ENCODE measurements at regions not wholly inside any gene's neighbourhood (a gene's known extent, or its start where the extent isn't known, plus 50 kb on each side); places are given as distances from the start of the nearest gene placed in this dataset.

DNA sequence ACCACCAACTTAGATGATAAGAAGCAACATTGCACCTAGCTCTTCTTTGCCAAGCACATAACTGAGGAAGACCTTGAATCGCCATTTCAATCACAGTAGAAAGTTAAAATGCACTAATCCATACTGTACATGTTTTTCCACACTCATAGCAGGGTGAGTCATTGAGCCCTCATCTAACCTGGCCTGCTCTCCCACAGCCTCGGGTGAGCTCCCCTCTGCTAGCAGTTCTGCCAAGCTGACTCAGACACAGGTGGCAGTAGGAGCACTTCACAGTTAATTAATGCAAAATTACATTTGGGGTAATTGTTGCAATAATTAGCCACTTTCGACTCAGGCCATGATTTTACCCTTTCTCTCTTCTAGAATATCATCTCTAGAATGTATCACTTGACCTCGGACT is 1632.8 kb upstream of the CELF4 start:
- TF ChIP-seq FOXP2 (optimal IDR thresholded peaks at IDR 0.05; ENCODE audit: borderline replicate concordance, extremely low read depth, extremely low read length, insufficient read depth) (no peak), POLR2AphosphoS5 (IDR thresholded peaks at IDR 0.05; ENCODE audit: low read depth, low read length) (no peak), TAF1 (IDR thresholded peaks at IDR 0.05; ENCODE audit: borderline replicate concordance, insufficient read depth, low read length) (no peak), SIN3A (IDR thresholded peaks at IDR 0.05; ENCODE audit: borderline replicate concordance, insufficient read depth, low read length) (no peak)
- TF ChIP-seq, protein P1, sequence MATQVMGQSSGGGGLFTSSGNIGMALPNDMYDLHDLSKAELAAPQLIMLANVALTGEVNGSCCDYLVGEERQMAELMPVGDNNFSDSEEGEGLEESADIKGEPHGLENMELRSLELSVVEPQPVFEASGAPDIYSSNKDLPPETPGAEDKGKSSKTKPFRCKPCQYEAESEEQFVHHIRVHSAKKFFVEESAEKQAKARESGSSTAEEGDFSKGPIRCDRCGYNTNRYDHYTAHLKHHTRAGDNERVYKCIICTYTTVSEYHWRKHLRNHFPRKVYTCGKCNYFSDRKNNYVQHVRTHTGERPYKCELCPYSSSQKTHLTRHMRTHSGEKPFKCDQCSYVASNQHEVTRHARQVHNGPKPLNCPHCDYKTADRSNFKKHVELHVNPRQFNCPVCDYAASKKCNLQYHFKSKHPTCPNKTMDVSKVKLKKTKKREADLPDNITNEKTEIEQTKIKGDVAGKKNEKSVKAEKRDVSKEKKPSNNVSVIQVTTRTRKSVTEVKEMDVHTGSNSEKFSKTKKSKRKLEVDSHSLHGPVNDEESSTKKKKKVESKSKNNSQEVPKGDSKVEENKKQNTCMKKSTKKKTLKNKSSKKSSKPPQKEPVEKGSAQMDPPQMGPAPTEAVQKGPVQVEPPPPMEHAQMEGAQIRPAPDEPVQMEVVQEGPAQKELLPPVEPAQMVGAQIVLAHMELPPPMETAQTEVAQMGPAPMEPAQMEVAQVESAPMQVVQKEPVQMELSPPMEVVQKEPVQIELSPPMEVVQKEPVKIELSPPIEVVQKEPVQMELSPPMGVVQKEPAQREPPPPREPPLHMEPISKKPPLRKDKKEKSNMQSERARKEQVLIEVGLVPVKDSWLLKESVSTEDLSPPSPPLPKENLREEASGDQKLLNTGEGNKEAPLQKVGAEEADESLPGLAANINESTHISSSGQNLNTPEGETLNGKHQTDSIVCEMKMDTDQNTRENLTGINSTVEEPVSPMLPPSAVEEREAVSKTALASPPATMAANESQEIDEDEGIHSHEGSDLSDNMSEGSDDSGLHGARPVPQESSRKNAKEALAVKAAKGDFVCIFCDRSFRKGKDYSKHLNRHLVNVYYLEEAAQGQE (IDR thresholded peaks at IDR 0.05; ENCODE audit: insufficient read depth in 1 of 2, low read depth in 2 of 2, low read length in 2 of 2), result no peak

DNA sequence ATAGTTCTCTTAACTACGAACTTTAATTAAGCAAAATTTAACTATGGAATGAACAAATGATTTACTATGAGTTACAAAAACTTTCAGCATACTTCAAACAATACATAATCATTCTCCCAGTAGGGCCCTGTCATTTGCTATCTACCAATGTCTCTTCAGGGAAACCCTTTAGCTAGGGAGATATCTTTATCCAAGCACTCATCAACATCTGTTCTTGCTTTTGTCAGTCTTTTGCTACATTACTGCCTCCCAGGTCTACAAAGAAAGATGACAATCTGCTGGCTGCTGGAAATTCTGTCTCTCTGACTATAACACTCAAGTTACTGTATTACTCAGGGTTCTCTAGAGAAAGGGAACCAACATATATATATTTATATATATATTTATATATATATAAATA is 1626.3 kb upstream of the CELF4 start:
- TF ChIP-seq POLR2AphosphoS5 (IDR thresholded peaks at IDR 0.05; ENCODE audit: low read depth, low read length) (no peak), TAF1 (IDR thresholded peaks at IDR 0.05; ENCODE audit: borderline replicate concordance, insufficient read depth, low read length) (no peak), SIN3A (IDR thresholded peaks at IDR 0.05; ENCODE audit: borderline replicate concordance, insufficient read depth, low read length) (no peak), FOXP2 (optimal IDR thresholded peaks at IDR 0.05; ENCODE audit: borderline replicate concordance, extremely low read depth, extremely low read length, insufficient read depth) (no peak)
- TF ChIP-seq, protein P1 (IDR thresholded peaks at IDR 0.05; ENCODE audit: insufficient read depth in 1 of 2, low read depth in 2 of 2, low read length in 2 of 2), result no peak

DNA sequence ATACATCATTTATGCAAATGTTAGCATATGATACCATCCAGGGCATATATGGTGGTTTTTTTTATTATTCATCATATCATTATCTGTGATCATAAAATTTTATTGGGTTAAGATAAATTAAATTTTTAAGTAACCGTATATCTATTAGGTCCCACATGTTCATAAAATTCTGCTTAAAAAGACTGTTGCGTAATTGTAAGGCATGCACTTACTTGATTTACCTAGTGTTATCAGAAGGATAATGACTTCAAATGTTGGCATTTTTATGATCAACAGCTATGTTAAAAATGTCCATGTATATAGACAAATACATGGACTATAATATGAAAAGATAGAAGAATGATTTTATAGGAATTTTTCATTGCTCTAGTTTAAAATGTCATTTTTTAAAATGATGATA is 1625.5 kb upstream of the CELF4 start:
- TF ChIP-seq SIN3A (IDR thresholded peaks at IDR 0.05; ENCODE audit: borderline replicate concordance, insufficient read depth, low read length), result no peak
- TF ChIP-seq TAF1 (IDR thresholded peaks at IDR 0.05; ENCODE audit: borderline replicate concordance, insufficient read depth, low read length), result no peak
- TF ChIP-seq, protein P1 (IDR thresholded peaks at IDR 0.05; ENCODE audit: insufficient read depth in 1 of 2, low read depth in 2 of 2, low read length in 2 of 2), result no peak
- no peak for TF ChIP-seq FOXP2 (optimal IDR thresholded peaks at IDR 0.05; ENCODE audit: borderline replicate concordance, extremely low read depth, extremely low read length, insufficient read depth)
- TF ChIP-seq POLR2AphosphoS5 (IDR thresholded peaks at IDR 0.05; ENCODE audit: low read depth, low read length), result no peak

DNA sequence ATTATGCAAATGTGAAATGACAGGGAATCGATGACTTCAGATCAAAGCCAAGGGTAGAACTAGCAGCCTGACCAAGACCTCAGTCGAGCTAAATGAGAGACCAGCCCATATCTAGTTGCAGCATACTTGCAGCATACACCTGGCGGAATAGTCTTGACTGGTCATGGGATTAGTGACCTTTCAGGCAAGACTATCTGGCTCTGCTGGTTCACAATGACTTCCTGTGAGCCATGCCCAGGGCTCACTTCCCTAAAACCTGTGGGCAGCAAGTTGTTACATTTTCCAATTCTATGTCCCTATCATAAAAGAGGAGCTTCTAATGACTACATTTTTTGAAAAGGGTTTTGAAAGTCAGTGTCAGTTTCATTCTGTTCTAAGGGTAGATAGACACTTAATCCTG is 1624.9 kb upstream of the CELF4 start:
- no peak for TF ChIP-seq TAF1 (IDR thresholded peaks at IDR 0.05; ENCODE audit: borderline replicate concordance, insufficient read depth, low read length)
- TF ChIP-seq, protein P1 (IDR thresholded peaks at IDR 0.05; ENCODE audit: insufficient read depth in 1 of 2, low read depth in 2 of 2, low read length in 2 of 2), result no peak
- no peak for TF ChIP-seq SIN3A (IDR thresholded peaks at IDR 0.05; ENCODE audit: borderline replicate concordance, insufficient read depth, low read length)
- TF ChIP-seq FOXP2 (optimal IDR thresholded peaks at IDR 0.05; ENCODE audit: borderline replicate concordance, extremely low read depth, extremely low read length, insufficient read depth), result no peak
- no peak for TF ChIP-seq POLR2AphosphoS5 (IDR thresholded peaks at IDR 0.05; ENCODE audit: low read depth, low read length)

DNA sequence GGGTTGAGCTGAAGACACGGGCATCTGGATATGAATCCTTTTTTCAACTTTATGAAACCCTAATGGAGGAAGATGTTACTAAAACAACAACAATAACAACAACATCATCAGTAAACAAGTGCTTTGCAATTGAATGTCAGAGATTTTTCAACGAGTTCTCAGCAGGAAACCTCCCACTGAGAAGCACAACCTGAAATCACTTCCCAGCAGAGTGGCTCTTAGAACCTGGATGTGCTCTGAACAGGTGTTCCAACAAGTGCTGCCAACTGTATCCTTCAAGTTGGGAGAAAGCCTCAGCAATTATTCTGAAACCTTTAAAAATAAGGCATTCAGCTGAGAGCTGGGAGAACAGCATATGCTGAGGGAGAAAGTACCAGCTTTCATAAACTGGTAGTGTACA is 1622.7 kb upstream of the CELF4 start:
- TF ChIP-seq FOXP2 (optimal IDR thresholded peaks at IDR 0.05; ENCODE audit: borderline replicate concordance, extremely low read depth, extremely low read length, insufficient read depth) (no peak), TAF1 (IDR thresholded peaks at IDR 0.05; ENCODE audit: borderline replicate concordance, insufficient read depth, low read length) (no peak), SIN3A (IDR thresholded peaks at IDR 0.05; ENCODE audit: borderline replicate concordance, insufficient read depth, low read length) (no peak), POLR2AphosphoS5 (IDR thresholded peaks at IDR 0.05; ENCODE audit: low read depth, low read length) (no peak)
- TF ChIP-seq, protein P1 (IDR thresholded peaks at IDR 0.05; ENCODE audit: insufficient read depth in 1 of 2, low read depth in 2 of 2, low read length in 2 of 2), result no peak

Measured in PFSK-1 (cell line).